Uterus (tissue), 3 donors: ENCODE measurements at regions not wholly inside any gene's neighbourhood (a gene's known extent, or its start where the extent isn't known, plus 50 kb on each side); places are given as distances from the start of the nearest gene placed in this dataset.

ENCODE experiments used
- DNase-seq, 2 donors: peaks; one replicate each; pipeline ENCODE4 v3.0.0-alpha.2; 2019 to 2020
- H3K27ac ChIP-seq, 2 donors: fragments of 200-600 bp; sonication (generic); 1 replicate in 1 of 2; 2 replicates in 1 of 2; pipeline ENCODE4 v1.5.1; 2016 to 2018
- H3K27me3 ChIP-seq, 2 donors: fragments of 200-600 bp; sonication (generic); one replicate each; pipeline ENCODE4 v1.5.1; 2018 to 2019; ENCODE audit warnings: control low read depth in 1 of 2
- H3K36me3 ChIP-seq, 2 donors: fragments of 200-600 bp; sonication (generic); one replicate each; pipeline ENCODE4 v1.5.1; 2019; ENCODE audit warnings: control low read depth in 1 of 2
- H3K4me1 ChIP-seq, 2 donors: fragments of 200-600 bp; sonication (generic); one replicate each; pipeline ENCODE4 v1.5.1; 2018 to 2019; ENCODE audit warnings: control low read depth in 1 of 2
- H3K4me3 ChIP-seq, 2 donors: fragments of 200-600 bp; sonication (generic); 1 replicate in 1 of 2; 2 replicates in 1 of 2; pipeline ENCODE4 v1.5.1; 2018 to 2019; ENCODE audit warnings: mild to moderate bottlenecking in 1 of 2
- H3K9me3 ChIP-seq, 2 donors: fragments of 200-600 bp; sonication (generic); one replicate each; pipeline ENCODE4 v1.5.1; 2019; ENCODE audit warnings: control low read depth in 1 of 2
- POLR2A ChIP-seq, 2 donors: fragments of 450-650 bp; IDR thresholded peaks; one replicate each; pipeline ENCODE4 v1.6.1; 2016; ENCODE audit warnings: antibody characterized with exemption in 2 of 2, mild to moderate bottlenecking in 1 of 2, moderate library complexity in 1 of 2
- intact Hi-C: fragments of 100-400 bp; cut with DNase I; formaldehyde crosslinking; loops from one replicate; pipeline ENCODE4 v1.15.1; 2023; ENCODE audit warnings: low total_unique reads
- TF ChIP-seq, protein P1 (sequence below), 4 experiments: fragments of 200-600 bp in 2 of 4; fragments of 450-650 bp in 2 of 4; sonication (generic) in 2 of 4; IDR thresholded peaks; one replicate each; pipeline ENCODE4 v1.5.1; 2016 to 2019; ENCODE audit warnings: antibody characterized with exemption in 4 of 4, mild to moderate bottlenecking in 2 of 4, moderate library complexity in 1 of 4
- donor health status: DM: yes; HTN: yes; CAD: no.

DNA sequence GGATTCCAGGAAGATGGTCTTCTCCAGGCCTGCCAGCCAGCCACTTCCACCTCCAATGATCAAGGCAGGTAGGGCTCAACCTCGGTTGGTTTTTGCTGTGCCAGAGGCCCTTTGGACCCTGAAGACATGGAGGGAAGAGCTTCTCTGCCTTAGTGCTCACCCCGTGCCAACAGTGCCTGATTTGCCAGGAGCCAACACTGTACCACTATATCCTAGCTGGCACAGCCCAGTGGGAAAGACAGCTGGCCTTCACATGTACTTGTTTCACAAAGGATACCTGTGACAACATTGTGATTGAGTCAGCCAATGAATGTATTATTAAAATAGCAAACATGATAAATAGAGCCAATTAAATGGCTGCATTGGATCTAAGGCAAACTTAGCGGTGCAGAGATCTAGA lies 51.9 kb upstream of the PRPS1 start:
- TF ChIP-seq POLR2A (IDR thresholded peaks at IDR 0.05): no peak
- TF ChIP-seq, protein P1, sequence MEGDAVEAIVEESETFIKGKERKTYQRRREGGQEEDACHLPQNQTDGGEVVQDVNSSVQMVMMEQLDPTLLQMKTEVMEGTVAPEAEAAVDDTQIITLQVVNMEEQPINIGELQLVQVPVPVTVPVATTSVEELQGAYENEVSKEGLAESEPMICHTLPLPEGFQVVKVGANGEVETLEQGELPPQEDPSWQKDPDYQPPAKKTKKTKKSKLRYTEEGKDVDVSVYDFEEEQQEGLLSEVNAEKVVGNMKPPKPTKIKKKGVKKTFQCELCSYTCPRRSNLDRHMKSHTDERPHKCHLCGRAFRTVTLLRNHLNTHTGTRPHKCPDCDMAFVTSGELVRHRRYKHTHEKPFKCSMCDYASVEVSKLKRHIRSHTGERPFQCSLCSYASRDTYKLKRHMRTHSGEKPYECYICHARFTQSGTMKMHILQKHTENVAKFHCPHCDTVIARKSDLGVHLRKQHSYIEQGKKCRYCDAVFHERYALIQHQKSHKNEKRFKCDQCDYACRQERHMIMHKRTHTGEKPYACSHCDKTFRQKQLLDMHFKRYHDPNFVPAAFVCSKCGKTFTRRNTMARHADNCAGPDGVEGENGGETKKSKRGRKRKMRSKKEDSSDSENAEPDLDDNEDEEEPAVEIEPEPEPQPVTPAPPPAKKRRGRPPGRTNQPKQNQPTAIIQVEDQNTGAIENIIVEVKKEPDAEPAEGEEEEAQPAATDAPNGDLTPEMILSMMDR (IDR thresholded peaks at IDR 0.05): no peak
- Histone ChIP-seq H3K27me3 (no peaks in the 10 kb centered on the region), H3K4me3 (no peak overlapping the region), H3K4me1 (no peaks in the 10 kb centered on the region), H3K36me3 (no peaks in the 10 kb centered on the region), H3K27ac (no peak overlapping the region), H3K9me3 (no peaks in the 10 kb centered on the region)
- no peak for DNase-seq
- intact Hi-C loops: no loop called here

DNA sequence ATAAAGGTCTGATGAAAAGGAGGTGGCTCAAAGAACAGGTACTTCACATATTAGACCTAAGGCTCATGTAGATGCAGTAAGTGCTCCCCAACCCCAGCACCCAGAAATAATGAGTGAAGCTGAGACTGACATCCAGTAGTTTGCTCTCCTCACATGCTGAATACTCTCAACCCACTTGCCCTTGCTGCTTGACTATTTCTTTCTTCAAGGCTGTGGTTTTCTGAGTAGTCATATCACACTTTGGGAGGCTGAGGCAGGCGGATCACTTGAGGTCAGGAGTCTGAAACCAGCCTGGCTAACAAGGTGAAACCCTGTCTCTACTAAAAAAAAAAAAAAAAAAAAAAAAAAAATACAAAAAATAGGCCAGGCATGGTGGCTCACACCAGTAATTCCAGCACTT lies 51.5 kb upstream of the PRPS1 start:
- H3K9me3 ChIP-seq: no peaks in the 10 kb centered on the region
- H3K27me3 ChIP-seq: no peaks in the 10 kb centered on the region
- no peak overlapping the region for H3K27ac ChIP-seq
- no peaks in the 10 kb centered on the region for H3K4me1 ChIP-seq
- DNase-seq: no peak
- no peaks in the 10 kb centered on the region for H3K36me3 ChIP-seq
- intact Hi-C loops: no loop called here
- no peak overlapping the region for H3K4me3 ChIP-seq
- TF ChIP-seq POLR2A (IDR thresholded peaks at IDR 0.05): no peak
- TF ChIP-seq, protein P1 (IDR thresholded peaks at IDR 0.05): no peak

DNA sequence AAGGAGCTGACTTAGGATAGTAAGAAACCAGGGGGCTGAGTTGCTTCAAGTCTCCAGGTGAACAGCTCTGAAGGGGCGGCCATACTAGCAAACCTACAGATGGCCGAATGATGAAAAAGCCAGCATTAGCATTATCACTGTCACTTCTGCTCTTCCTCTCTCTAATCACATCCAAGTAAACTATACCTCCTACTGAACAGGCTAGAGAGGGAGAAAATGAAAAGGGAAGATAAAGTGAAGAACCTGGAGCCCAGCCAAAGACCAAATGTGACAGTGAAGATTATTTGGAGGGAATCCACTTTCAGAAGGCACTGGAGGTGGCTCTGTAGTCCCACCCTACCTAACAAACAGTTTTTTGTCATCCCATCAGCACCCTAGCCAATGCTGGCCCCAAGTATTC lies 50.4 kb upstream of the PRPS1 start:
- no peak for DNase-seq
- TF ChIP-seq, protein P1 (IDR thresholded peaks at IDR 0.05): no peak
- no peak for TF ChIP-seq POLR2A (IDR thresholded peaks at IDR 0.05)
- Histone ChIP-seq H3K27ac (no peak overlapping the region), H3K4me1 (no peaks in the 10 kb centered on the region), H3K4me3 (no peak overlapping the region), H3K36me3 (no peaks in the 10 kb centered on the region), H3K27me3 (no peaks in the 10 kb centered on the region), H3K9me3 (no peaks in the 10 kb centered on the region)
- intact Hi-C loops: no loop called here
